ENCODE measurements at regions not wholly inside any gene's neighbourhood (a gene's known extent, or its start where the extent isn't known, plus 50 kb on each side); places are given as distances from the start of the nearest gene placed in this dataset.

DNA sequence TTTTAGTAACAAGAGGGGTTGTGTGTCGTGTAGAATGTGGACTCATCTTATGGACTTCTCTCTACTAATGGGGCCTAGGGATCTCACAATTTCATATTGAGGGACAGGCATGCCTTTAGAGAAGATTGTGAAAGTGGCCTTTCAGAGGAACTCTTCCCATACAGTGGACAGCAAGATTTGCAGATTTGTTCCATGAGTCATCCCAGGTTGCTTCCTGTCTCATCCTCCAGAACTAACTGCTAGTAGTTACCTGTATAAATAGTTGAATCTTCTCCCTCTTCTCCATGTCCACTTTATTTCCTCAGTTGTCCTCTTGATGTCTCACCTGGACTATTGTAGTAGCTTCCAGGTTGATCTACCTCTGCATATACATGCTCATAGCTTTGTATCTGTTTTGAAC lies 997.5 kb upstream of the CTNND2 start:
- TF ChIP-seq, protein P1, sequence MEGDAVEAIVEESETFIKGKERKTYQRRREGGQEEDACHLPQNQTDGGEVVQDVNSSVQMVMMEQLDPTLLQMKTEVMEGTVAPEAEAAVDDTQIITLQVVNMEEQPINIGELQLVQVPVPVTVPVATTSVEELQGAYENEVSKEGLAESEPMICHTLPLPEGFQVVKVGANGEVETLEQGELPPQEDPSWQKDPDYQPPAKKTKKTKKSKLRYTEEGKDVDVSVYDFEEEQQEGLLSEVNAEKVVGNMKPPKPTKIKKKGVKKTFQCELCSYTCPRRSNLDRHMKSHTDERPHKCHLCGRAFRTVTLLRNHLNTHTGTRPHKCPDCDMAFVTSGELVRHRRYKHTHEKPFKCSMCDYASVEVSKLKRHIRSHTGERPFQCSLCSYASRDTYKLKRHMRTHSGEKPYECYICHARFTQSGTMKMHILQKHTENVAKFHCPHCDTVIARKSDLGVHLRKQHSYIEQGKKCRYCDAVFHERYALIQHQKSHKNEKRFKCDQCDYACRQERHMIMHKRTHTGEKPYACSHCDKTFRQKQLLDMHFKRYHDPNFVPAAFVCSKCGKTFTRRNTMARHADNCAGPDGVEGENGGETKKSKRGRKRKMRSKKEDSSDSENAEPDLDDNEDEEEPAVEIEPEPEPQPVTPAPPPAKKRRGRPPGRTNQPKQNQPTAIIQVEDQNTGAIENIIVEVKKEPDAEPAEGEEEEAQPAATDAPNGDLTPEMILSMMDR (IDR thresholded peaks at IDR 0.05; ENCODE audit: insufficient read depth, low read length): no peak
- no peak for TF ChIP-seq GABPA (IDR thresholded peaks at IDR 0.05; ENCODE audit: low read depth)
- TF ChIP-seq, protein P2, sequence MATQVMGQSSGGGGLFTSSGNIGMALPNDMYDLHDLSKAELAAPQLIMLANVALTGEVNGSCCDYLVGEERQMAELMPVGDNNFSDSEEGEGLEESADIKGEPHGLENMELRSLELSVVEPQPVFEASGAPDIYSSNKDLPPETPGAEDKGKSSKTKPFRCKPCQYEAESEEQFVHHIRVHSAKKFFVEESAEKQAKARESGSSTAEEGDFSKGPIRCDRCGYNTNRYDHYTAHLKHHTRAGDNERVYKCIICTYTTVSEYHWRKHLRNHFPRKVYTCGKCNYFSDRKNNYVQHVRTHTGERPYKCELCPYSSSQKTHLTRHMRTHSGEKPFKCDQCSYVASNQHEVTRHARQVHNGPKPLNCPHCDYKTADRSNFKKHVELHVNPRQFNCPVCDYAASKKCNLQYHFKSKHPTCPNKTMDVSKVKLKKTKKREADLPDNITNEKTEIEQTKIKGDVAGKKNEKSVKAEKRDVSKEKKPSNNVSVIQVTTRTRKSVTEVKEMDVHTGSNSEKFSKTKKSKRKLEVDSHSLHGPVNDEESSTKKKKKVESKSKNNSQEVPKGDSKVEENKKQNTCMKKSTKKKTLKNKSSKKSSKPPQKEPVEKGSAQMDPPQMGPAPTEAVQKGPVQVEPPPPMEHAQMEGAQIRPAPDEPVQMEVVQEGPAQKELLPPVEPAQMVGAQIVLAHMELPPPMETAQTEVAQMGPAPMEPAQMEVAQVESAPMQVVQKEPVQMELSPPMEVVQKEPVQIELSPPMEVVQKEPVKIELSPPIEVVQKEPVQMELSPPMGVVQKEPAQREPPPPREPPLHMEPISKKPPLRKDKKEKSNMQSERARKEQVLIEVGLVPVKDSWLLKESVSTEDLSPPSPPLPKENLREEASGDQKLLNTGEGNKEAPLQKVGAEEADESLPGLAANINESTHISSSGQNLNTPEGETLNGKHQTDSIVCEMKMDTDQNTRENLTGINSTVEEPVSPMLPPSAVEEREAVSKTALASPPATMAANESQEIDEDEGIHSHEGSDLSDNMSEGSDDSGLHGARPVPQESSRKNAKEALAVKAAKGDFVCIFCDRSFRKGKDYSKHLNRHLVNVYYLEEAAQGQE (IDR thresholded peaks at IDR 0.05; ENCODE audit: insufficient replicate concordance, low read depth): no peak
